A549 (cell line): ENCODE measurements at regions not wholly inside any gene's neighbourhood (a gene's known extent, or its start where the extent isn't known, plus 50 kb on each side); places are given as distances from the start of the nearest gene placed in this dataset.
A peak's percentile ranks its signal among the peaks of the same experiment; 100 is the strongest.

Source experiments
- ATAC-seq, 2 experiments: fragments of 200-7000 bp in 1 of 2; fragments of >200 bp in 1 of 2; cut with Nextera tagmentation in 1 of 2; cut with Tn5 transposase in 1 of 2; 3 replicates each; pipeline versions ENCODE4 v1.8.0 to v1.9.1; 2018 to 2020; ENCODE audit warnings: mild to moderate bottlenecking in 1 of 2, moderate library complexity in 1 of 2
- CTCF ChIA-PET: fragments of 300-600 bp; sonication (Branson Sonifier 250); formaldehyde crosslinking; extraction: SDS; loops from one replicate; lab custom pipeline; 2021; ENCODE audit warnings: antibody characterized with exemption, inconsistent platforms; lab: Yijun Ruan, JAX
- POLR2A ChIA-PET: fragments of 350-600 bp; formaldehyde crosslinking; extraction: SDS; loops from one replicate; lab custom pipeline; 2021; ENCODE audit warnings: antibody characterized with exemption, inconsistent platforms; lab: Yijun Ruan, JAX
- DNase-seq, 2 experiments: peaks; one replicate each; pipeline versions ENCODE4 v3.0.0 to v3.0.0-alpha.2; 2011 to 2016; ENCODE audit warnings: low read depth in 1 of 2, low spot score in 1 of 2
- FAIRE-seq: peaks from 2 replicates; lab custom pipeline; 2011; peaks lifted over from hg19 to GRCh38; lab: Jason Lieb, UNC
- H3K27ac ChIP-seq, 2 experiments: fragments of >200 bp; sonication (Bioruptor Twin); formaldehyde crosslinking; 3 replicates each; pipeline ENCODE4 v1.5.1; 2016 to 2017
- H3K4me1 ChIP-seq: fragments of >200 bp; sonication (Bioruptor Twin); formaldehyde crosslinking; 3 replicates; pipeline ENCODE4 v1.6.1; 2016
- H3K4me2 ChIP-seq: fragments of >200 bp; sonication (Bioruptor Twin); formaldehyde crosslinking; 3 replicates; pipeline ENCODE4 v1.6.1; 2016
- H3K4me3 ChIP-seq: fragments of >200 bp; sonication (Bioruptor Twin); formaldehyde crosslinking; 3 replicates; pipeline ENCODE4 v1.5.1; 2016
- H3K9me3 ChIP-seq: fragments of >200 bp; sonication (Bioruptor Twin); formaldehyde crosslinking; 3 replicates; pipeline ENCODE4 v1.6.1; 2016
- BCL3 ChIP-seq: fragments of >200 bp; sonication (Bioruptor Twin); formaldehyde crosslinking; IDR thresholded peaks from 3 replicates; pipeline ENCODE4 v1.6.1; 2016
- CHD2 ChIP-seq: fragments of 150-350 bp; IDR thresholded peaks from 2 replicates; pipeline ENCODE4 v1.6.1; 2014; ENCODE audit warnings: low read length; ENCODE audit not compliant: partially characterized antibody
- CHD4 ChIP-seq: fragments of 200-600 bp; sonication (generic); IDR thresholded peaks from 2 replicates; pipeline ENCODE4 v1.6.1; 2016; ENCODE audit warnings: antibody characterized with exemption, mild to moderate bottlenecking, borderline replicate concordance
- EHF ChIP-seq: fragments of 250-450 bp; sonication (Bioruptor Pico); IDR thresholded peaks from 2 replicates; pipeline ENCODE4 v1.5.0; 2020; ENCODE audit warnings: mild to moderate bottlenecking
- EHMT2 ChIP-seq: fragments of 200-600 bp; sonication (generic); IDR thresholded peaks from 2 replicates; pipeline ENCODE4 v1.6.1; 2016; ENCODE audit warnings: antibody characterized with exemption, low read depth, mild to moderate bottlenecking, moderate library complexity
- ELK1 ChIP-seq: fragments of 150-350 bp; IDR thresholded peaks from 2 replicates; pipeline ENCODE4 v1.6.1; 2014; ENCODE audit warnings: low read depth, mild to moderate bottlenecking, low read length
- EP300 ChIP-seq, 2 experiments: fragments of >200 bp; sonication (Bioruptor Twin); formaldehyde crosslinking; IDR thresholded peaks; 2 replicates in 1 of 2; 3 replicates in 1 of 2; pipeline ENCODE4 v1.6.1; 2016 to 2017
- ESRRA ChIP-seq: fragments of 150-350 bp; IDR thresholded peaks from 2 replicates; pipeline ENCODE4 v1.6.1; 2014; ENCODE audit warnings: mild to moderate bottlenecking, low read length, borderline replicate concordance
- FOSB ChIP-seq: fragments of 250-450 bp; sonication (Bioruptor Pico); IDR thresholded peaks from 2 replicates; pipeline ENCODE4 v1.5.0; 2020; ENCODE audit warnings: mild to moderate bottlenecking, moderate library complexity
- FOXS1 ChIP-seq: fragments of 250-450 bp; sonication (Bioruptor Pico); IDR thresholded peaks from 2 replicates; pipeline ENCODE4 v1.5.0; 2020; ENCODE audit warnings: mild to moderate bottlenecking, moderate library complexity
- HDAC2 ChIP-seq: fragments of 200-600 bp; sonication (generic); IDR thresholded peaks from 2 replicates; pipeline ENCODE4 v1.6.1; 2016
- HOXA7 ChIP-seq: fragments of 250-450 bp; sonication (Bioruptor Pico); IDR thresholded peaks from 2 replicates; pipeline ENCODE4 v1.5.0; 2020; ENCODE audit warnings: mild to moderate bottlenecking, moderate library complexity
- HOXB13 ChIP-seq: fragments of 250-450 bp; sonication (Bioruptor Pico); IDR thresholded peaks from 2 replicates; pipeline ENCODE4 v1.5.0; 2020; ENCODE audit warnings: low read depth, mild to moderate bottlenecking, moderate library complexity
- JUN ChIP-seq, 2 experiments: fragments of >200 bp; sonication (Bioruptor Twin); formaldehyde crosslinking; IDR thresholded peaks; 2 replicates in 1 of 2; 3 replicates in 1 of 2; pipeline ENCODE4 v1.6.1; 2016 to 2017
- KDM5A ChIP-seq: fragments of 200-600 bp; sonication (generic); IDR thresholded peaks from 2 replicates; pipeline ENCODE4 v1.6.1; 2016; ENCODE audit warnings: antibody characterized with exemption, mild to moderate bottlenecking
- MAFK ChIP-seq: fragments of 450-650 bp; IDR thresholded peaks from 2 replicates; pipeline ENCODE4 v1.6.1; 2014; ENCODE audit not compliant: partially characterized antibody
- MYC ChIP-seq: IDR thresholded peaks from 2 replicates; pipeline ENCODE4 v1.6.1; 2012; ENCODE audit warnings: mild to moderate bottlenecking, inconsistent platforms, low read length, improper control_type of control experiment, borderline replicate concordance
- NFE2L2 ChIP-seq: fragments of 150-350 bp; conservative IDR thresholded peaks from 2 replicates; pipeline ENCODE4 v1.6.1; 2014; ENCODE audit warnings: low read length
- PHF8 ChIP-seq: fragments of 200-600 bp; sonication (generic); IDR thresholded peaks from 2 replicates; pipeline ENCODE4 v1.6.1; 2016; ENCODE audit warnings: low read depth, mild to moderate bottlenecking, antibody characterized with exemption, moderate library complexity, borderline replicate concordance
- RCOR1 ChIP-seq: fragments of 150-350 bp; IDR thresholded peaks from 2 replicates; pipeline ENCODE4 v1.6.1; 2014; ENCODE audit warnings: antibody characterized with exemption, low read length, low read depth
- RFX5 ChIP-seq: fragments of 450-650 bp; IDR thresholded peaks from 2 replicates; pipeline ENCODE4 v1.7.1; 2014; ENCODE audit warnings: antibody characterized with exemption, mild to moderate bottlenecking, moderate library complexity
- RNF2 ChIP-seq: fragments of 200-600 bp; sonication (generic); IDR thresholded peaks from 2 replicates; pipeline ENCODE4 v1.6.1; 2016; ENCODE audit warnings: low read depth, mild to moderate bottlenecking, antibody characterized with exemption, moderate library complexity, borderline replicate concordance
- TP53 ChIP-seq: fragments of 250-450 bp; sonication (Bioruptor Pico); IDR thresholded peaks from 2 replicates; pipeline ENCODE4 v1.5.0; 2021; ENCODE audit warnings: mild to moderate bottlenecking, moderate library complexity
- ZC3H11A ChIP-seq: fragments of 450-650 bp; IDR thresholded peaks from 2 replicates; pipeline ENCODE4 v1.6.1; 2014; ENCODE audit warnings: antibody characterized with exemption, mild to moderate bottlenecking
- ZFP36 ChIP-seq: fragments of 450-650 bp; IDR thresholded peaks from 2 replicates; pipeline ENCODE4 v1.6.1; 2014; ENCODE audit warnings: borderline replicate concordance; ENCODE audit not compliant: partially characterized antibody
- WGBS: methylation state at CpG from one replicate; pipeline ENCODE4 v1.1.6; 2017; ENCODE audit errors: missing lambda C conversion rate; 5-methylcytosine and 5-hydroxymethylcytosine counted together
- TF ChIP-seq, protein P1 (sequence below): IDR thresholded peaks from 2 replicates; pipeline ENCODE4 v1.6.1; 2012; ENCODE audit warnings: low read depth, borderline replicate concordance
- TF ChIP-seq, protein P2 (sequence below): fragments of 200-600 bp; sonication (generic); IDR thresholded peaks from 2 replicates; pipeline ENCODE4 v1.6.1; 2016; ENCODE audit warnings: antibody characterized with exemption, mild to moderate bottlenecking, moderate library complexity

DNA sequence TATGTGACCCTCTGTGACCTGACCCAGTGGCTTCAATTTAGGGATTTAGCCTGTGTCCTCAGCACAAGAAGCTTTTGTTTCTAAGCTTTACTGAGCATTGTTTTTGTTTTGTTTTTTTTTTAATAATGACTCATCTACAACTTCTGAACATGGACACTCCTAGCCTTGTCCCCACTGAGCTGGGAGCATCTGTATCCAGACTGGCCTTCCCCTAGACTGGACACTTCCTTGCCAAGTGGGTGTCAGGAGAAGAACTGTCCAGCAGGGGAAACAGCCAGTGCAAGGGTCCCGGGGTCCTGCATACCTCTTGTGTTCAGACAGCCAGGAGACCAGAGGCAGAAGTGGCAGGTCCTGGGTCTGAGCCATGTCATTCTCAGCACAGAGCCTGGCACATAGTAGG, 108.6 kb downstream of the TMEM130 start:
- CTCF ChIA-PET = interaction anchor here (0.7 to 1.9 kb wide), 3 partner anchors 16 to 130 kb away, joined by 3 to 8 read pairs (median 3); no protein-coding TSS in a partner anchor

DNA sequence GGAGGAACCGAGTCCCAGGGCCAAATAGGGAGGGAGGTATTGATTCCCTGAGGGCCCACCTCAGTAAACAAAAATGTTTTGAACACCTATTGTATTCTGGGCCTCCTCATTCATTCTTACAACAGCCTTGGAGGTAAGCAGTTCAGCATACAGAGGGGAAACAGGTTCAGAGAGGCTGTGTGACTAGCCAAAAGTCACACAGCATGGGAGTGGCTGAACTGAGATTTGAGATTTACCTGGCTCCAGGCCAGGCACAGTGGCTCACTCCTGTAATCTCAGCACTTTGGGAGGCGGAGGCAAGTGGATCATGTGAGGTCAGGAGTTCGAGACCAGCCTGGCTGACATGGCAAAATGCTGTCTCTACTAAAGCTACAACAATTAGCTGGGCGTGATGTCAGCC, 107.2 kb downstream of the TMEM130 start:
- CTCF ChIA-PET = interaction anchor here (1.4 to 1.5 kb wide), 2 partner anchors 17 to 79 kb away, joined by 6 to 7 read pairs; no protein-coding TSS in a partner anchor

More for the DNA sequence above, 108.6 kb downstream of the TMEM130 start:
- ATAC-seq = peak; percentile 52 to 64; a peak in 3 of 6 replicates
- no peak for DNase-seq
- no peak overlapping the region for H3K4me3 ChIP-seq
- H3K27ac ChIP-seq = no peak overlapping the region
- 0% methylated on average over 1 of the region's 1 CpG for WGBS
- no peak for FAIRE-seq
- no peaks in the 10 kb centered on the region; the same call in 2 of the 3 replicates for H3K9me3 ChIP-seq
- TF ChIP-seq HDAC2 (no peak), CHD2 (no peak), FOXS1 (CRISPR knock-in tag) (no peak), PHF8 (no peak), ZC3H11A (no peak), JUN (IDR thresholded peaks at IDR 0.05) (no peak), EHMT2 (no peak)
- TF ChIP-seq, protein P1, sequence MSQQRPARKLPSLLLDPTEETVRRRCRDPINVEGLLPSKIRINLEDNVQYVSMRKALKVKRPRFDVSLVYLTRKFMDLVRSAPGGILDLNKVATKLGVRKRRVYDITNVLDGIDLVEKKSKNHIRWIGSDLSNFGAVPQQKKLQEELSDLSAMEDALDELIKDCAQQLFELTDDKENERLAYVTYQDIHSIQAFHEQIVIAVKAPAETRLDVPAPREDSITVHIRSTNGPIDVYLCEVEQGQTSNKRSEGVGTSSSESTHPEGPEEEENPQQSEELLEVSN = no peak
- no peaks in the 10 kb centered on the region for H3K4me1 ChIP-seq
- H3K4me2 ChIP-seq = no peak overlapping the region
- POLR2A ChIA-PET = no interaction called here

DNA sequence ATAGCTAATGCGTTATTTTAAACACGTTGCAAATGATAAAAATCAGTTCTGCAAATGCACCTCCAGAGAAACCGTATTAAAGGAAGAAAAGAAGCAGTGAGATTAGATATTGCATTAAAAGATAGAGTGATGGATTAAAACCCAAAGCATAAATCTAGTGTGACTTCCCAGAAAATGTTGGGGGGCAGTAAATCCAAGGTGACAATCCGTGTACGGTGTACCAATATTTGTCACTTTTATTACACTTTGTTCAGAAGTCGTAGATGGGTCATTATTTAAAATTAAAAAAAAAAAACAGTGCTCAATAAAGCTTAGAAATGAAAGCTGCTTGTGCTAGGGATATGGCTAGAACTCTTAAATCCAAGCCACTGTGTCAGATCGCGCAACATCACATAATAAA, 106.4 kb downstream of the TMEM130 start:
- no peak overlapping the region for H3K4me3 ChIP-seq
- no peaks in the 10 kb centered on the region; the same call in 2 of the 3 replicates for H3K9me3 ChIP-seq
- no peak for FAIRE-seq
- H3K27ac ChIP-seq = no peak overlapping the region
- WGBS = 64% methylated on average over 8 of the region's 8 CpGs
- TF ChIP-seq HOXB13 (CRISPR knock-in tag) = no peak
- TF ChIP-seq, protein P2, sequence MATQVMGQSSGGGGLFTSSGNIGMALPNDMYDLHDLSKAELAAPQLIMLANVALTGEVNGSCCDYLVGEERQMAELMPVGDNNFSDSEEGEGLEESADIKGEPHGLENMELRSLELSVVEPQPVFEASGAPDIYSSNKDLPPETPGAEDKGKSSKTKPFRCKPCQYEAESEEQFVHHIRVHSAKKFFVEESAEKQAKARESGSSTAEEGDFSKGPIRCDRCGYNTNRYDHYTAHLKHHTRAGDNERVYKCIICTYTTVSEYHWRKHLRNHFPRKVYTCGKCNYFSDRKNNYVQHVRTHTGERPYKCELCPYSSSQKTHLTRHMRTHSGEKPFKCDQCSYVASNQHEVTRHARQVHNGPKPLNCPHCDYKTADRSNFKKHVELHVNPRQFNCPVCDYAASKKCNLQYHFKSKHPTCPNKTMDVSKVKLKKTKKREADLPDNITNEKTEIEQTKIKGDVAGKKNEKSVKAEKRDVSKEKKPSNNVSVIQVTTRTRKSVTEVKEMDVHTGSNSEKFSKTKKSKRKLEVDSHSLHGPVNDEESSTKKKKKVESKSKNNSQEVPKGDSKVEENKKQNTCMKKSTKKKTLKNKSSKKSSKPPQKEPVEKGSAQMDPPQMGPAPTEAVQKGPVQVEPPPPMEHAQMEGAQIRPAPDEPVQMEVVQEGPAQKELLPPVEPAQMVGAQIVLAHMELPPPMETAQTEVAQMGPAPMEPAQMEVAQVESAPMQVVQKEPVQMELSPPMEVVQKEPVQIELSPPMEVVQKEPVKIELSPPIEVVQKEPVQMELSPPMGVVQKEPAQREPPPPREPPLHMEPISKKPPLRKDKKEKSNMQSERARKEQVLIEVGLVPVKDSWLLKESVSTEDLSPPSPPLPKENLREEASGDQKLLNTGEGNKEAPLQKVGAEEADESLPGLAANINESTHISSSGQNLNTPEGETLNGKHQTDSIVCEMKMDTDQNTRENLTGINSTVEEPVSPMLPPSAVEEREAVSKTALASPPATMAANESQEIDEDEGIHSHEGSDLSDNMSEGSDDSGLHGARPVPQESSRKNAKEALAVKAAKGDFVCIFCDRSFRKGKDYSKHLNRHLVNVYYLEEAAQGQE = no peak
- no peak for TF ChIP-seq EP300 (IDR thresholded peaks at IDR 0.05)
- TF ChIP-seq ZC3H11A = no peak
- no peak for TF ChIP-seq RCOR1
- TF ChIP-seq FOSB = no peak
- TF ChIP-seq MYC = no peak
- no peak for TF ChIP-seq EHF
- TF ChIP-seq FOXS1 (CRISPR knock-in tag) = no peak
- TF ChIP-seq TP53 (CRISPR knock-in tag) = no peak
- no peak for TF ChIP-seq MAFK
- no peak for TF ChIP-seq RFX5
- TF ChIP-seq KDM5A = no peak
- no peak for TF ChIP-seq BCL3
- no peak for TF ChIP-seq ELK1
- no peak for TF ChIP-seq ESRRA
- TF ChIP-seq RNF2 = no peak
- TF ChIP-seq HOXA7 (CRISPR knock-in tag) = no peak
- no peak for TF ChIP-seq CHD4
- TF ChIP-seq NFE2L2 = no peak
- H3K4me2 ChIP-seq = no peak overlapping the region
- ChIA-PET POLR2A (no interaction called here), CTCF (interaction anchor here (1.4 to 1.5 kb wide), 3 partner anchors 18 to 78 kb away, joined by 3 to 7 read pairs (median 6); no protein-coding TSS in a partner anchor)
- H3K4me1 ChIP-seq = no peaks in the 10 kb centered on the region
- DNase-seq = no peak
- no peak for ATAC-seq

More for the DNA sequence above, 107.2 kb downstream of the TMEM130 start:
- FAIRE-seq (no peak), DNase-seq (no peak), ATAC-seq (no peak)
- 29% methylated on average over 4 of the region's 4 CpGs for WGBS
- no peak overlapping the region for H3K4me3 ChIP-seq
- POLR2A ChIA-PET = no interaction called here
- no peak overlapping the region for H3K27ac ChIP-seq
- H3K4me2 ChIP-seq = no peak overlapping the region
- H3K9me3 ChIP-seq = no peaks in the 10 kb centered on the region; the same call in 2 of the 3 replicates
- H3K4me1 ChIP-seq = no peaks in the 10 kb centered on the region
- TF ChIP-seq ZFP36 (peak; percentile 64), TP53 (CRISPR knock-in tag) (no peak)
